ENCODE measurements at regions not wholly inside any gene's neighbourhood (a gene's known extent, or its start where the extent isn't known, plus 50 kb on each side); places are given as distances from the start of the nearest gene placed in this dataset.

DNA sequence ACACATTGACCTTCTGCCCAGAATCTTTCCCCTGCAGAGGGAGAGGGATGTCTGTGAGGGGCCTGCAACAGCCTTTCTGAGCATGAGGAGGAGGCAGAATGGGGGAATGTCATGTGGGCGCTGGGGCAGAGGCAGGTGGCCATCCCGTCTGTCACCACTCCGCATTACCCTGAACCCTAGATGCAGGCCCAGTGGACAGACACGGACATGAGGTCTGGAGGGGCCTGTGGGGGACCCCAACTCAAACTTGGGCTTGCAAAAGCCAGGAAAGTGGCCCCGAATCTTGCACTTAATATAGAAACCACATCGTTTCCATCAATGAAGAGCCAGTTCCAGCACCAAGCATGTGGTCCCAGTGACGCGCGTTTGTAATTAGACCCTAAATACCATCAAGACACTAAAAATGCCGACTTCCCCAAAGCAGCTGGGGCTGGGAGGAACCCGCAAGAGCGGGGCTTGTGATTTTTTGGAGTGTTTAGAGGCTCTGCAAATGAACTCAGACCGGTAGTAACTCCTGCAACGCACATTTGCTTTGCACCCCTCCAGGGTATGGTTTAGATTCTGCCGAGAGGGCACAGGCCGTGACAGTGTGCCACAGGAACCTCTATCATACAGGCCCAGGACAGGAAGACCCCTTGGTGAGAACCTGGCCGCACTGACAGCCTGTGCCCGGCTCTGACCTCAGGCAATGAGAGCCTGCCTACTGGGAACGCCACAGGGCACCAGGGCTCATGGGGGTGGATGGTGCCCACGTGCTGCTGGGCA, 109.3 kb downstream of the CTTN start:
- ATAC-seq = no peak
- Histone ChIP-seq H3K4me1 (ENCODE audit: insufficient read depth, low read length) (no peaks in the 10 kb centered on the region), H3K9ac (ENCODE audit: insufficient read depth, low read depth, low read length) (no peak overlapping the region), H2AFZ (ENCODE audit: low read length) (no peak overlapping the region), H3K4me2 (ENCODE audit: low read depth, low read length) (no peak overlapping the region), H3K9me3 (ENCODE audit: low read length) (peaks cover 6% of the 10 kb centered on the region), H3K27ac (ENCODE audit: extremely low read length, insufficient read depth, low read length) (no peak overlapping the region), H3K27me3 (ENCODE audit: control insufficient read depth in 1 of 2, insufficient read depth in 2 of 2, low read length in 2 of 2) (no peaks in the 10 kb centered on the region), H3K4me3 (replicated peaks in 1 of 3; ENCODE audit: insufficient read depth in 1 of 3, low read depth in 2 of 3, low read length in 3 of 3) (no peak overlapping the region), H3K36me3 (replicated peaks in 1 of 2; ENCODE audit: control insufficient read depth in 1 of 2, insufficient read depth in 2 of 2, low read length in 2 of 2) (0 out of 5 replicates have a peak, but pooled peaks cover 0 to 3% of the 10 kb centered on the region in 2 experiments), H4K20me1 (ENCODE audit: insufficient read depth, low read length) (0 out of 2 replicates have a peak, but pooled peaks cover 9% of the 10 kb centered on the region), H3K79me2 (ENCODE audit: insufficient read depth, low read length) (no peaks in the 10 kb centered on the region)
- CTCF ChIA-PET (ENCODE audit: low intra/inter-chr PET ratio, low total read pairs) = no interaction called here
- TF ChIP-seq CREM (IDR thresholded peaks at IDR 0.05) (no peak), CREM (CRISPR knock-in tag; IDR thresholded peaks at IDR 0.05) (no peak), RFXANK (CRISPR knock-in tag; IDR thresholded peaks at IDR 0.05) (no peak), ZNF331 (CRISPR knock-in tag; IDR thresholded peaks at IDR 0.05) (no peak), SRY (CRISPR knock-in tag; IDR thresholded peaks at IDR 0.05) (no peak), SKI (IDR thresholded peaks at IDR 0.05; ENCODE audit: partially characterized antibody) (no peak), AGO1 (IDR thresholded peaks at IDR 0.05; ENCODE audit: low read depth, low read length, poor library complexity, severe bottlenecking) (no peak), MED8 (CRISPR knock-in tag; IDR thresholded peaks at IDR 0.05; ENCODE audit: insufficient replicate concordance) (no peak), STAG1 (CRISPR knock-in tag; IDR thresholded peaks at IDR 0.05) (no peak), ZNF737 (CRISPR knock-in tag; IDR thresholded peaks at IDR 0.05; ENCODE audit: borderline replicate concordance) (no peak), SCMH1 (CRISPR knock-in tag; IDR thresholded peaks at IDR 0.05; ENCODE audit: borderline replicate concordance) (no peak), GATA4 (IDR thresholded peaks at IDR 0.05; ENCODE audit: borderline replicate concordance, low read depth) (no peak), ZNF329 (CRISPR knock-in tag; IDR thresholded peaks at IDR 0.05; ENCODE audit: low read depth) (no peak), RXRB (CRISPR knock-in tag; IDR thresholded peaks at IDR 0.05; ENCODE audit: borderline replicate concordance) (no peak), TOPORS (CRISPR knock-in tag; IDR thresholded peaks at IDR 0.05) (no peak), JDP2 (CRISPR knock-in tag; IDR thresholded peaks at IDR 0.05; ENCODE audit: borderline replicate concordance) (no peak)
- TF ChIP-seq, protein P1, sequence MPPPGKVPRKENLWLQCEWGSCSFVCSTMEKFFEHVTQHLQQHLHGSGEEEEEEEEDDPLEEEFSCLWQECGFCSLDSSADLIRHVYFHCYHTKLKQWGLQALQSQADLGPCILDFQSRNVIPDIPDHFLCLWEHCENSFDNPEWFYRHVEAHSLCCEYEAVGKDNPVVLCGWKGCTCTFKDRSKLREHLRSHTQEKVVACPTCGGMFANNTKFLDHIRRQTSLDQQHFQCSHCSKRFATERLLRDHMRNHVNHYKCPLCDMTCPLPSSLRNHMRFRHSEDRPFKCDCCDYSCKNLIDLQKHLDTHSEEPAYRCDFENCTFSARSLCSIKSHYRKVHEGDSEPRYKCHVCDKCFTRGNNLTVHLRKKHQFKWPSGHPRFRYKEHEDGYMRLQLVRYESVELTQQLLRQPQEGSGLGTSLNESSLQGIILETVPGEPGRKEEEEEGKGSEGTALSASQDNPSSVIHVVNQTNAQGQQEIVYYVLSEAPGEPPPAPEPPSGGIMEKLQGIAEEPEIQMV (CRISPR knock-in tag; IDR thresholded peaks at IDR 0.05; ENCODE audit: low read depth) = no peak
- TF ChIP-seq, protein P2, sequence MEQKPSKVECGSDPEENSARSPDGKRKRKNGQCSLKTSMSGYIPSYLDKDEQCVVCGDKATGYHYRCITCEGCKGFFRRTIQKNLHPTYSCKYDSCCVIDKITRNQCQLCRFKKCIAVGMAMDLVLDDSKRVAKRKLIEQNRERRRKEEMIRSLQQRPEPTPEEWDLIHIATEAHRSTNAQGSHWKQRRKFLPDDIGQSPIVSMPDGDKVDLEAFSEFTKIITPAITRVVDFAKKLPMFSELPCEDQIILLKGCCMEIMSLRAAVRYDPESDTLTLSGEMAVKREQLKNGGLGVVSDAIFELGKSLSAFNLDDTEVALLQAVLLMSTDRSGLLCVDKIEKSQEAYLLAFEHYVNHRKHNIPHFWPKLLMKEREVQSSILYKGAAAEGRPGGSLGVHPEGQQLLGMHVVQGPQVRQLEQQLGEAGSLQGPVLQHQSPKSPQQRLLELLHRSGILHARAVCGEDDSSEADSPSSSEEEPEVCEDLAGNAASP (CRISPR knock-in tag; IDR thresholded peaks at IDR 0.05; ENCODE audit: borderline replicate concordance) = no peak
- TF ChIP-seq, protein P3, sequence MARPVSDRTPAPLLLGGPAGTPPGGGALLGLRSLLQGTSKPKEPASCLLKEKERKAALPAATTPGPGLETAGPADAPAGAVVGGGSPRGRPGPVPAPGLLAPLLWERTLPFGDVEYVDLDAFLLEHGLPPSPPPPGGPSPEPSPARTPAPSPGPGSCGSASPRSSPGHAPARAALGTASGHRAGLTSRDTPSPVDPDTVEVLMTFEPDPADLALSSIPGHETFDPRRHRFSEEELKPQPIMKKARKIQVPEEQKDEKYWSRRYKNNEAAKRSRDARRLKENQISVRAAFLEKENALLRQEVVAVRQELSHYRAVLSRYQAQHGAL (CRISPR knock-in tag; IDR thresholded peaks at IDR 0.05; ENCODE audit: not compliant biosample characterization) = no peak
- 92% methylated on average over 13 of the region's 20 CpGs for WGBS (ENCODE audit: low lambda C conversion rate)
- POLR2A ChIA-PET = no interaction called here
- no peak for DNase-seq (ENCODE audit: low spot score)
- in situ Hi-C loops (cut with HindIII; ENCODE audit: extremely low pct_ligation_motif_present, low pct_unique_long_range_greater_than_20kb) = no loop called here
- intact Hi-C loops (cut with micrococcal nuclease; ENCODE audit: unreplicated experiment) = no loop called here
- no TSS peak for BruUV-seq (replicated peaks)
- no peak for FAIRE-seq
